ENCODE measurements at regions not wholly inside any gene's neighbourhood (a gene's known extent, or its start where the extent isn't known, plus 50 kb on each side); places are given as distances from the start of the nearest gene placed in this dataset.

DNA sequence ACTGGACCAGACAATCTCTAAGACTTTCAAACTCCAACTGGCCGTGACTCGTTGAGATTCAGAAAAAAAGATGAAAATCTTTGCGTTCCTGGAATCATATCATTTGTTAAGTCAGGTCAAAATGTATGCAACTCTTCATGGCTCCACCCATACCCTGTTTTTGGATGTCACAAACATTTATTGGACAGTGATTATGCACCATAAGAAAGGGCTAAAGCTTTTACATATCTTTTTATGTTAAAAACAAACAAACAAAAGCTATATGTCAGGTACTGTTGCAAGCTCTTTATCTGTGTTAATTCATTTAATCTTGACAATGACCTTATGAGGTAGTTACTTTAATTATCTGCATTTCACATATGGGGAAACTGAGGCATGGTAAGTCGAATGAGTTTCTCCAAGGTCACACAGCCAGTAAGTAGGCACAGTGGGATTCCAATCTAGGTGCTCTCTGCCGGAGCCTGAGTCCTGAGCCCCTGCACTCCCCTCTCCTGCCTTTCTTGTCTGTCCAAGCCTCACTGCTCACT lies 145.7 kb upstream of the MYCN start:
- TF ChIP-seq POLR2A (IDR thresholded peaks at IDR 0.05): no peak
- no peak for TF ChIP-seq POLR2AphosphoS5 (IDR thresholded peaks at IDR 0.05)

All from transverse colon (tissue), 3 donors.